Duodenal mucosa (tissue), 2 donors: ENCODE measurements at regions not wholly inside any gene's neighbourhood (a gene's known extent, or its start where the extent isn't known, plus 50 kb on each side); places are given as distances from the start of the nearest gene placed in this dataset.
A peak's percentile ranks its signal among the peaks of the same experiment; 100 is the strongest.
"Not testable (repeated sequence)": the region's sequence is repeated elsewhere in the genome, so short reads cannot be mapped to it uniquely, and the experiment has no call there.

Source experiments
- H3K27ac ChIP-seq: one replicate; pipeline ENCODE4 v1.7.0; 2013; ENCODE audit warnings: low read depth, low read length
- H3K27me3 ChIP-seq, 2 donors: one replicate each; pipeline ENCODE4 v1.7.0; 2013; ENCODE audit warnings: low read length in 2 of 2, control low read depth in 1 of 2; ENCODE audit not compliant: insufficient read depth in 2 of 2, control insufficient read depth in 1 of 2
- H3K36me3 ChIP-seq, 2 donors: one replicate each; pipeline ENCODE4 v1.7.0; 2013; ENCODE audit warnings: low read length in 2 of 2, control low read depth in 1 of 2; ENCODE audit not compliant: insufficient read depth in 2 of 2, control insufficient read depth in 1 of 2
- H3K4me1 ChIP-seq, 2 donors: one replicate each; pipeline ENCODE4 v1.7.0; 2013; ENCODE audit warnings: low read length in 2 of 2, control low read depth in 1 of 2; ENCODE audit not compliant: insufficient read depth in 2 of 2, control insufficient read depth in 1 of 2
- H3K4me3 ChIP-seq, 2 donors: one replicate each; pipeline ENCODE4 v1.7.0; 2013; ENCODE audit warnings: low read length in 2 of 2, low read depth in 1 of 2
- H3K9ac ChIP-seq, 2 donors: one replicate each; pipeline ENCODE4 v1.7.0; 2013; ENCODE audit warnings: low read length in 2 of 2, low read depth in 1 of 2
- H3K9me3 ChIP-seq, 2 donors: one replicate each; pipeline ENCODE4 v1.7.0; 2013; ENCODE audit warnings: low read length in 2 of 2, control low read depth in 1 of 2; ENCODE audit not compliant: control insufficient read depth in 1 of 2

GRCh38 chr4:3377557-3377956 lies 64.2 kb upstream of the HGFAC start:
- Histone ChIP-seq H3K4me3 (no peak overlapping the region), H3K27me3 (no peaks in the 10 kb centered on the region), H3K9ac (no peak overlapping the region), H3K27ac (no peak overlapping the region), H3K4me1 (no peaks in the 10 kb centered on the region), H3K9me3 (peaks cover 8 to 16% of the 10 kb centered on the region in 2 donors), H3K36me3 (no peaks in the 10 kb centered on the region)

DNA sequence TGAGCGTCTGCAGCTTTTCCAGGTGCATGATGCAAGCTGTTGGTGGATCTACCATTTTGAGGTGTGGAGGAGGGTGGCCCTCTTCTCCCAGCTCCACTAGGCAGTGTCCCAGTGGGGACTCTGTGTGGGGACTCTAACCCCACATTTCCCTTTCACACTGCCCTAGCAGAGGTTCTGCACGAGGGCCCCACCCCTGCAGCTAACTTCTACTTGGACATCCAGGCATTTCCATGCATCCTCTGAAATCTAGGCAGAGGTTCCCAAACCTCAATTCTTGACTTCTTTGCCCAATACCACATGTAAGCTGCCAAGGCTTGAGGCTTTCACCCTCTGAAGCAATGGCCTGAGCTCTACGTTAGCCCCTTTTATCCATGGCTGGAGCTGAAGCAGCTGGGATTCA lies 61.4 kb upstream of the HGFAC start:
- H3K27me3 ChIP-seq, H3K9ac ChIP-seq, H3K4me3 ChIP-seq, H3K36me3 ChIP-seq, H3K27ac ChIP-seq: not testable (repeated sequence)
- Histone ChIP-seq H3K9me3 (peaks cover 8 to 16% of the 10 kb centered on the region in 2 donors), H3K4me1 (peaks cover 11 to 12% of the 10 kb centered on the region in 2 donors)

- H3K9me3 ChIP-seq: peaks cover 8 to 16% of the 10 kb centered on the region in 2 donors
- not testable (repeated sequence) for H3K36me3 ChIP-seq, H3K9ac ChIP-seq, H3K27ac ChIP-seq, H3K27me3 ChIP-seq, H3K4me3 ChIP-seq
- H3K4me1 ChIP-seq: peaks cover 17 to 18% of the 10 kb centered on the region in 2 donors
Measured at GRCh38 chr4:3381208-3381607, 60.6 kb upstream of the HGFAC start.

- no peaks in the 10 kb centered on the region for H3K36me3 ChIP-seq
- H3K4me1 ChIP-seq: peaks cover 17 to 24% of the 10 kb centered on the region in 2 donors
- peaks cover 8 to 16% of the 10 kb centered on the region in 2 donors for H3K9me3 ChIP-seq
- no peak overlapping the region for H3K9ac ChIP-seq
- no peaks in the 10 kb centered on the region for H3K27me3 ChIP-seq
- no peak overlapping the region for H3K4me3 ChIP-seq
- no peak overlapping the region for H3K27ac ChIP-seq
Measured at GRCh38 chr4:3382251-3382650, 59.5 kb upstream of the HGFAC start.

GRCh38 chr4:3384391-3384770 lies 57.4 kb upstream of the HGFAC start:
- H3K4me3 ChIP-seq: peak overlapping the region; percentile 53 to 62
- peak overlapping the region in 1 of 2 donors; percentile 19 for H3K9ac ChIP-seq
- H3K9me3 ChIP-seq: peaks cover 8 to 16% of the 10 kb centered on the region in 2 donors
- H3K27ac ChIP-seq: peak overlapping the region; percentile 78
- peaks cover 17 to 25% of the 10 kb centered on the region in 2 donors for H3K4me1 ChIP-seq
- no peaks in the 10 kb centered on the region for H3K36me3 ChIP-seq
- H3K27me3 ChIP-seq: no peaks in the 10 kb centered on the region

GRCh38 chr4:3384771-3385710 lies 56.7 kb upstream of the HGFAC start:
- Histone ChIP-seq H3K9me3 (peaks cover 7 to 14% of the 10 kb centered on the region in 2 donors), H3K27me3 (no peaks in the 10 kb centered on the region), H3K27ac (peak overlapping the region; percentile 78), H3K4me1 (peaks cover 17 to 32% of the 10 kb centered on the region in 2 donors), H3K36me3 (peaks cover 0 to 3% of the 10 kb centered on the region in 2 donors), H3K4me3 (peak overlapping the region; percentile 53 to 62), H3K9ac (peak overlapping the region; percentile 30 to 56)

GRCh38 chr4:3385711-3386420 lies 55.9 kb upstream of the HGFAC start:
- peak overlapping the region; percentile 78 for H3K27ac ChIP-seq
- peaks cover 0 to 3% of the 10 kb centered on the region in 2 donors for H3K36me3 ChIP-seq
- H3K9ac ChIP-seq: no peak overlapping the region
- H3K4me1 ChIP-seq: peaks cover 17 to 32% of the 10 kb centered on the region in 2 donors
- H3K9me3 ChIP-seq: peaks cover 0 to 5% of the 10 kb centered on the region in 2 donors
- no peaks in the 10 kb centered on the region for H3K27me3 ChIP-seq
- peak overlapping the region in 1 of 2 donors; percentile 62 for H3K4me3 ChIP-seq

GRCh38 chr4:3386526-3386925 lies 55.2 kb upstream of the HGFAC start:
- Histone ChIP-seq H3K4me1 (peaks cover 17 to 32% of the 10 kb centered on the region in 2 donors), H3K27ac (no peak overlapping the region), H3K27me3 (no peaks in the 10 kb centered on the region), H3K36me3 (peaks cover 0 to 3% of the 10 kb centered on the region in 2 donors), H3K9me3 (no peaks in the 10 kb centered on the region), H3K4me3 (no peak overlapping the region), H3K9ac (no peak overlapping the region)

DNA sequence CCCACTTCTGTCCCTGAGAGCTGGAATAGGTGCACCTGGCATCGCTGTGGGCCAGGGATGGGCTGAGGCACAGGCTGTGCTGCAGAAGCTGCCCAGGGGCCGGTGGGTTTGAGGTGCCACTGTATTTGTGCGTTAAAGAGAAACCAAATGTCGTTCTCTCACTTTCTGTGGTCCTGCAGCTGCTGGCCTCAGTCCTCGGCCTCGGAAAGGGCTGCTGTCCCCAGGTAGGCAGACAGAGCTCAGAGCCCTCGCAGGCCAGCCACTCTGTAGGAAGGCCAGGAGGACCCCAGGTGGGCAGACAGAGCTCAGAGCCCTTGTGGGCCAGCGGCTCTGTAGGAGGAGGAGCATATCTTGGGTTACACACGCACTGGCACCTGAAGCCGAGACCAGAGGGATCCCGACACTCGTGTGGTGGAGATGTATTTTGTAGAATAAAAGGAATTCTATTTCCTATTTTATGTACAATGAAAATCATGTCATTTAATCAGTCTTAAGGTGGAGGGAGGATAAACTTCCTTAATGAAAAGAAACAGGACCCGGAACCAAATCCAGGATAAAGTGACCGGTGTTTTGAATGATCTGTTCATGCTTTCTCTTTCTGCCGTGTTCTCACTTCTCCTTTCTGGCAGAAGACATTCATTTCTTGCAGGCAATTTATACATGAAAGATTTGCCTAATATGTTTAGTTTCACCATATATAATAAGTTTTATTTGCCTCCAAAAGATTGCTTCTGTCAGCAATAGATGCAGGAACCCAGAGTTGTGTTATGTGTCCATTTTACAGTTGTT lies 54.4 kb upstream of the HGFAC start:
- Histone ChIP-seq H3K9me3 (no peaks in the 10 kb centered on the region), H3K9ac (no peak overlapping the region), H3K27ac (peak overlapping the region; percentile 36), H3K4me1 (peaks cover 17 to 32% of the 10 kb centered on the region in 2 donors), H3K36me3 (peaks cover 0 to 3% of the 10 kb centered on the region in 2 donors), H3K4me3 (peak overlapping the region; percentile 14 to 41), H3K27me3 (no peaks in the 10 kb centered on the region)
